Erythroblast (primary cell): ENCODE measurements at regions not wholly inside any gene's neighbourhood (a gene's known extent, or its start where the extent isn't known, plus 50 kb on each side); places are given as distances from the start of the nearest gene placed in this dataset.

Experiments
- GATA1 ChIP-seq: IDR thresholded peaks from 2 replicates; pipeline ENCODE4 v1.6.1; 2011; ENCODE audit warnings: low read depth, mild to moderate bottlenecking, control low read depth, low read length, moderate library complexity
- POLR2A ChIP-seq: IDR thresholded peaks from 2 replicates; pipeline ENCODE4 v1.6.1; 2011; ENCODE audit warnings: mild to moderate bottlenecking, low read length

DNA sequence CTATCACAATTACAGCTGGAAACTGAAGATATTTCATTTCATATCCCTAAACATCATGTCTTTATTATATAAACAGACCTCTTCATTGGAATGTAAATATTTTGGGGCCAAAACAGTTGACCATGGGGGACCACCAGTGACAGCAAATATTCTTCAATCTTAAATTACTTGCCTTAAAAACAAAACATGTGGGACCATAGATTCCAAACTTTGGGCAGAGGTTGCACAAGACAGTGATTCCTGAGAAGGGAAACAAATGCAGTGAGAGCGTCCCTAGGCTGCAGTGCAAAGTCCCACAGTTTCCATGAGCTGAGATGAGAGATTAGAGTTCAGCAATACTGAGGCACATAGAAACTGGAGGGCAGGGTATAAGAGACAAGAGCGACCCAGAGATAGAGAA is 818.9 kb downstream of the CBLN2 start:
- TF ChIP-seq POLR2A (no peak), GATA1 (no peak)
